Bronchial epithelial cell (primary cell): ENCODE measurements at regions not wholly inside any gene's neighbourhood (a gene's known extent, or its start where the extent isn't known, plus 50 kb on each side); places are given as distances from the start of the nearest gene placed in this dataset.
A peak's percentile ranks its signal among the peaks of the same experiment; 100 is the strongest.

ENCODE experiments used
- DNase-seq: peaks from one replicate; pipeline ENCODE4 v3.0.0-alpha.2; 2010; ENCODE audit warnings: low read depth
- FAIRE-seq: peaks from 2 replicates; lab custom pipeline; 2011; peaks lifted over from hg19 to GRCh38; lab: Jason Lieb, UNC
- H3K27me3 ChIP-seq: 2 replicates; pipeline ENCODE4 v1.5.1; 2011; ENCODE audit warnings: low read length; ENCODE audit not compliant: control insufficient read depth, insufficient read depth
- H3K36me3 ChIP-seq: 2 replicates; pipeline ENCODE4 v1.5.1; 2011; ENCODE audit warnings: low read length; ENCODE audit not compliant: control insufficient read depth, insufficient read depth
- H3K4me3 ChIP-seq: 2 replicates; pipeline ENCODE4 v1.5.1; 2011; ENCODE audit warnings: mild to moderate bottlenecking, low read depth, low read length, control low read depth
- CTCF ChIP-seq: IDR thresholded peaks from 2 replicates; pipeline ENCODE4 v1.5.1; 2011; ENCODE audit warnings: mild to moderate bottlenecking, moderate library complexity, low read length, control low read depth, inconsistent platforms; ENCODE audit not compliant: insufficient read depth, severe bottlenecking

GRCh38 chr7:46489106-46489505 is 568.0 kb upstream of the IGFBP3 start:
- H3K36me3 ChIP-seq, result no peaks in the 10 kb centered on the region
- FAIRE-seq (no peak), DNase-seq (no peak)
- H3K4me3 ChIP-seq, result no peak overlapping the region
- no peaks in the 10 kb centered on the region for H3K27me3 ChIP-seq
- TF ChIP-seq CTCF, result no peak

GRCh38 chr7:46488607-46489006 is 567.5 kb upstream of the IGFBP3 start:
- H3K27me3 ChIP-seq, result no peaks in the 10 kb centered on the region
- no peaks in the 10 kb centered on the region for H3K36me3 ChIP-seq
- no peak for FAIRE-seq
- DNase-seq, result no peak
- no peak overlapping the region for H3K4me3 ChIP-seq
- TF ChIP-seq CTCF, result no peak

- peak; percentile 90 for DNase-seq
- TF ChIP-seq CTCF, result no peak
- no peaks in the 10 kb centered on the region for H3K27me3 ChIP-seq
- H3K36me3 ChIP-seq, result no peaks in the 10 kb centered on the region
- FAIRE-seq, result no peak
- H3K4me3 ChIP-seq, result no peak overlapping the region
These were observed 565.5 kb upstream of the IGFBP3 start for GRCh38 chr7:46486256-46487206.

- TF ChIP-seq CTCF, result peak; percentile 24
- DNase-seq, result peak; percentile 71
- Histone ChIP-seq H3K27me3 (no peaks in the 10 kb centered on the region), H3K4me3 (no peak overlapping the region), H3K36me3 (no peaks in the 10 kb centered on the region)
- no peak for FAIRE-seq
These were observed 564.5 kb upstream of the IGFBP3 start for GRCh38 chr7:46485481-46486065.

- FAIRE-seq, result peak; percentile 28
- no peak for TF ChIP-seq CTCF
- no peaks in the 10 kb centered on the region for H3K36me3 ChIP-seq
- no peak for DNase-seq
- H3K27me3 ChIP-seq, result no peaks in the 10 kb centered on the region
- no peak overlapping the region for H3K4me3 ChIP-seq
These were observed 563.8 kb upstream of the IGFBP3 start for GRCh38 chr7:46484906-46485305.
